K562 (cell line): ENCODE measurements at regions not wholly inside any gene's neighbourhood (a gene's known extent, or its start where the extent isn't known, plus 50 kb on each side); places are given as distances from the start of the nearest gene placed in this dataset.
A peak's percentile ranks its signal among the peaks of the same experiment; 100 is the strongest.

ENCODE experiments used
- ATF7 ChIP-seq: fragments of 450-650 bp; IDR thresholded peaks from 2 replicates; pipeline ENCODE4 v1.7.1; 2014; ENCODE audit warnings: mild to moderate bottlenecking, moderate library complexity
- CBFA2T3 ChIP-seq: fragments of 450-650 bp; IDR thresholded peaks from 2 replicates; pipeline ENCODE4 v1.6.1; 2017
- EP300 ChIP-seq: IDR thresholded peaks from 2 replicates; pipeline ENCODE4 v1.6.1; 2012; ENCODE audit warnings: low read length, improper control_type of control experiment
- FOXJ3 ChIP-seq: sonication (generic); formaldehyde crosslinking; IDR thresholded peaks from 2 replicates; pipeline ENCODE4 v1.4.0; 2020; ENCODE audit warnings: mild to moderate bottlenecking, missing genetic modification reagents
- MYC ChIP-seq, 2 experiments: fragments of 250-450 bp in 1 of 2; sonication (Bioruptor Pico) in 1 of 2; IDR thresholded peaks; 2 replicates each; pipeline versions ENCODE4 v1.5.1 to v1.6.1; 2012 to 2021; ENCODE audit warnings: low read depth in 2 of 2, borderline replicate concordance in 1 of 2, improper control_type of control experiment in 1 of 2, low read length in 1 of 2, mild to moderate bottlenecking in 1 of 2, moderate library complexity in 1 of 2
- POLR2B ChIP-seq: fragments of 450-650 bp; IDR thresholded peaks from 2 replicates; pipeline ENCODE4 v1.6.1; 2018; ENCODE audit warnings: low read depth; ENCODE audit not compliant: partially characterized antibody
- RBBP5 ChIP-seq: fragments of 200-600 bp; sonication (generic); IDR thresholded peaks from 2 replicates; pipeline ENCODE4 v1.6.1; 2012; ENCODE audit warnings: borderline replicate concordance, mild to moderate bottlenecking, low read length, control low read depth, inconsistent platforms; ENCODE audit not compliant: insufficient read depth, poor library complexity, severe bottlenecking
- YY1 ChIP-seq, 3 experiments: IDR thresholded peaks; 2 replicates each; pipeline ENCODE4 v1.6.1; 2011; ENCODE audit warnings: low read length in 2 of 3, mild to moderate bottlenecking in 2 of 3, moderate library complexity in 2 of 3, borderline replicate concordance in 1 of 3, control low read depth in 1 of 3, low read depth in 1 of 3; ENCODE audit not compliant: insufficient read depth in 3 of 3, insufficient replicate concordance in 2 of 3, control insufficient read depth in 1 of 3, insufficient read length in 1 of 3; ENCODE audit errors: extremely low read depth in 1 of 3
- ZNF12 ChIP-seq: sonication (generic); formaldehyde crosslinking; IDR thresholded peaks from 2 replicates; pipeline ENCODE4 v1.4.0; 2020; ENCODE audit warnings: mild to moderate bottlenecking, missing genetic modification reagents
- ZNF197 ChIP-seq: fragments of 200-800 bp; sonication (Bioruptor generic); IDR thresholded peaks from 2 replicates; pipeline ENCODE4 v1.6.1; 2016; ENCODE audit warnings: low read depth, missing genetic modification characterization, missing compliant biosample characterization
- ZNF282 ChIP-seq: sonication (generic); formaldehyde crosslinking; IDR thresholded peaks from 2 replicates; pipeline ENCODE4 v1.8.1; 2023; ENCODE audit warnings: missing genetic modification reagents
- ZNF316 ChIP-seq: fragments of 450-650 bp; IDR thresholded peaks from 2 replicates; pipeline ENCODE4 v1.6.1; 2016
- ZNF766 ChIP-seq: fragments of 200-800 bp; sonication (Bioruptor generic); conservative IDR thresholded peaks from 2 replicates; pipeline ENCODE4 v1.6.1; 2016; ENCODE audit warnings: missing genetic modification characterization, missing compliant biosample characterization
- TF ChIP-seq, protein P1 (sequence below), 2 experiments: fragments of 450-650 bp in 1 of 2; sonication (generic) in 1 of 2; formaldehyde crosslinking in 1 of 2; IDR thresholded peaks in 1 of 2; conservative IDR thresholded peaks in 1 of 2; 2 replicates each; pipeline versions ENCODE4 v1.6.1 to v1.8.1; 2016 to 2023; ENCODE audit warnings: mild to moderate bottlenecking in 2 of 2, moderate library complexity in 2 of 2, inconsistent platforms in 1 of 2, missing genetic modification reagents in 1 of 2
- TF ChIP-seq, protein P2 (sequence below): fragments of 250-450 bp; sonication (Bioruptor Pico); IDR thresholded peaks from 2 replicates; pipeline ENCODE4 v1.8.0; 2021; ENCODE audit warnings: moderate library complexity, mild to moderate bottlenecking, inconsistent platforms
- TF ChIP-seq, protein P3 (sequence below): fragments of 250-450 bp; sonication (Bioruptor Pico); IDR thresholded peaks from 2 replicates; pipeline ENCODE4 v1.9.0; 2021; ENCODE audit warnings: mild to moderate bottlenecking, inconsistent platforms
- TF ChIP-seq, protein P4 (sequence below): fragments of 250-450 bp; sonication (Bioruptor Pico); IDR thresholded peaks from 2 replicates; pipeline ENCODE4 v1.4.0; 2020; ENCODE audit warnings: borderline replicate concordance
- TF ChIP-seq, protein P5 (sequence below): fragments of 250-450 bp; sonication (Bioruptor Pico); IDR thresholded peaks from 2 replicates; pipeline ENCODE4 v1.4.0; 2020

DNA sequence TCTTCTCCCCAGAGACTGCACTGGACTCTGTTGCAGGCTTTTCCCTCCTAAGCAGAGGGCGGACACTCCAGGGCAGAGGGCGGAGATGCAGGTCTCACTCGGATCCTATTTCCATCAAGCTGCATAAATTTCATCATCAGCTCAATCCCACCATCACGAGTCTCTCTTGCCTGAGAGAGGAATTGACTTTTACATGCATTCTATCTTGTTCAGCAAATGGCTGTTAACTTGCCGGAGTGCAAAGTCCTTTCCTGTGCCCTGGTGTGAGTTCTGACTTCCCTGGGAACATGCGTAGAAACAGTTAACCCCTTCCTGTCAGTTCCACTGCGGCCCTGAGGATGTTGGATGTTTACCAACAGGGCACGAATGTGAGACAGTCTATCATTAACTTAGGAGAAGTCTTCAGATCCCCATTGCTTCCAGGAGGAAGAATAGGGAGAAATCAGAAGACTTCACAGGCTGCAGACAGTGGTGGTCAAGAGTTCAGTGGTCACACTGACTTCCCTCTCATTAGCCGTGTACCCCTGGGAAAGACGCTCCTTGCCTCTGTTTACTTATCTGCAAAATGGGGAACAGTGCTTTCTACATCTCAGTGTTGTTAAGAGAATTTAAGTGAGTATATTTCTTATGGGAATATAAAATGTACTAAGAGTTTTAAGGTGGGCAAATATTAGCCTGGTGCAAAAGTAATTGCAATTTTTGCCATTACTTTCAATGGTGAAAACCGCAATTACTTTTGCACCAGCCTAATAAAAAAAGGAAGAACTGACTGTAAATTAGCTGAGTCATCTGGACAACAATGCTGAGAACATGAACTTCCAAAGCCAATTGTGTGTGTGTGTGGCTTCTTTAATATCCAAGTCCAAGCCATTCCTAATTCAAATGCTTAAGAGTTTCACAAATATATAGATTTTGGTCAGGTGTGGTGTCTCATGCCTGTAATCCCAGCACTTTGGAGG, 248.0 kb downstream of the DRD1 start (continued):
- TF ChIP-seq, protein P1, sequence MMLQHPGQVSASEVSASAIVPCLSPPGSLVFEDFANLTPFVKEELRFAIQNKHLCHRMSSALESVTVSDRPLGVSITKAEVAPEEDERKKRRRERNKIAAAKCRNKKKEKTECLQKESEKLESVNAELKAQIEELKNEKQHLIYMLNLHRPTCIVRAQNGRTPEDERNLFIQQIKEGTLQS (IDR thresholded peaks at IDR 0.05): peak; percentile 87
- TF ChIP-seq, protein P1 (CRISPR knock-in tag; conservative IDR thresholded peaks at IDR 0.05): no peak
- TF ChIP-seq, protein P2, sequence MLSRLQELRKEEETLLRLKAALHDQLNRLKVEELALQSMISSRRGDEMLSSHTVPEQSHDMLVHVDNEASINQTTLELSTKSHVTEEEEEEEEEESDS (CRISPR knock-in tag): no peak
- TF ChIP-seq FOXJ3 (CRISPR knock-in tag) (no peak), ZNF12 (CRISPR knock-in tag) (no peak), CBFA2T3 (no peak), ZNF316 (peak; percentile 78), POLR2B (no peak), ZNF197 (CRISPR knock-in tag) (peak; percentile 36; the same call in 1 of the 2 replicates), YY1 (IDR thresholded peaks at IDR 0.05; ENCODE audit: borderline replicate concordance in 1 of 3, control insufficient read depth in 1 of 3, extremely low read depth in 1 of 3, insufficient read depth in 3 of 3, insufficient read length in 1 of 3, insufficient replicate concordance in 2 of 3, low read depth in 1 of 3, low read length in 2 of 3) (no peak), ZNF282 (CRISPR knock-in tag) (no peak), RBBP5 (no peak), ATF7 (no peak; the same call in 1 of the 2 replicates), EP300 (no peak), MYC (IDR thresholded peaks at IDR 0.05; ENCODE audit: low read depth, low read length) (peak; percentile 40; the same call in 1 of the 2 replicates), MYC (CRISPR knock-in tag; IDR thresholded peaks at IDR 0.05; ENCODE audit: borderline replicate concordance, low read depth) (no peak), ZNF766 (CRISPR knock-in tag) (peak; percentile 60; the same call in 1 of the 2 replicates)
- TF ChIP-seq, protein P3, sequence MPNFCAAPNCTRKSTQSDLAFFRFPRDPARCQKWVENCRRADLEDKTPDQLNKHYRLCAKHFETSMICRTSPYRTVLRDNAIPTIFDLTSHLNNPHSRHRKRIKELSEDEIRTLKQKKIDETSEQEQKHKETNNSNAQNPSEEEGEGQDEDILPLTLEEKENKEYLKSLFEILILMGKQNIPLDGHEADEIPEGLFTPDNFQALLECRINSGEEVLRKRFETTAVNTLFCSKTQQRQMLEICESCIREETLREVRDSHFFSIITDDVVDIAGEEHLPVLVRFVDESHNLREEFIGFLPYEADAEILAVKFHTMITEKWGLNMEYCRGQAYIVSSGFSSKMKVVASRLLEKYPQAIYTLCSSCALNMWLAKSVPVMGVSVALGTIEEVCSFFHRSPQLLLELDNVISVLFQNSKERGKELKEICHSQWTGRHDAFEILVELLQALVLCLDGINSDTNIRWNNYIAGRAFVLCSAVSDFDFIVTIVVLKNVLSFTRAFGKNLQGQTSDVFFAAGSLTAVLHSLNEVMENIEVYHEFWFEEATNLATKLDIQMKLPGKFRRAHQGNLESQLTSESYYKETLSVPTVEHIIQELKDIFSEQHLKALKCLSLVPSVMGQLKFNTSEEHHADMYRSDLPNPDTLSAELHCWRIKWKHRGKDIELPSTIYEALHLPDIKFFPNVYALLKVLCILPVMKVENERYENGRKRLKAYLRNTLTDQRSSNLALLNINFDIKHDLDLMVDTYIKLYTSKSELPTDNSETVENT (CRISPR knock-in tag): no peak
- TF ChIP-seq, protein P4, sequence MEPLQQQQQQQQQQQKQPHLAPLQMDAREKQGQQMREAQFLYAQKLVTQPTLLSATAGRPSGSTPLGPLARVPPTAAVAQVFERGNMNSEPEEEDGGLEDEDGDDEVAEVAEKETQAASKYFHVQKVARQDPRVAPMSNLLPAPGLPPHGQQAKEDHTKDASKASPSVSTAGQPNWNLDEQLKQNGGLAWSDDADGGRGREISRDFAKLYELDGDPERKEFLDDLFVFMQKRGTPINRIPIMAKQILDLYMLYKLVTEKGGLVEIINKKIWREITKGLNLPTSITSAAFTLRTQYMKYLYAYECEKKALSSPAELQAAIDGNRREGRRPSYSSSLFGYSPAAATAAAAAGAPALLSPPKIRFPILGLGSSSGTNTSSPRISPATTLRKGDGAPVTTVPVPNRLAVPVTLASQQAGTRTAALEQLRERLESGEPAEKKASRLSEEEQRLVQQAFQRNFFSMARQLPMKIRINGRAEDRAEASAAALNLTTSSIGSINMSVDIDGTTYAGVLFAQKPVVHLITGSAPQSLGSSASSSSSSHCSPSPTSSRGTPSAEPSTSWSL (CRISPR knock-in tag): no peak
- TF ChIP-seq, protein P5, sequence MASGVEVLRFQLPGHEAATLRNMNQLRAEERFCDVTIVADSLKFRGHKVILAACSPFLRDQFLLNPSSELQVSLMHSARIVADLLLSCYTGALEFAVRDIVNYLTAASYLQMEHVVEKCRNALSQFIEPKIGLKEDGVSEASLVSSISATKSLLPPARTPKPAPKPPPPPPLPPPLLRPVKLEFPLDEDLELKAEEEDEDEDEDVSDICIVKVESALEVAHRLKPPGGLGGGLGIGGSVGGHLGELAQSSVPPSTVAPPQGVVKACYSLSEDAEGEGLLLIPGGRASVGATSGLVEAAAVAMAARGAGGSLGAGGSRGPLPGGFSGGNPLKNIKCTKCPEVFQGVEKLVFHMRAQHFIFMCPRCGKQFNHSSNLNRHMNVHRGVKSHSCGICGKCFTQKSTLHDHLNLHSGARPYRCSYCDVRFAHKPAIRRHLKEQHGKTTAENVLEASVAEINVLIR (CRISPR knock-in tag): no peak
